Activated CD4-positive, CD25-positive, alpha-beta regulatory T cell treated with anti-CD3 and anti-CD28 coated beads, Interleukin-2, amount 50 U/mL, for 24 hours (primary cell): ENCODE measurements at regions not wholly inside any gene's neighbourhood (a gene's known extent, or its start where the extent isn't known, plus 50 kb on each side); places are given as distances from the start of the nearest gene placed in this dataset.
"Not testable (repeated sequence)": the region's sequence is repeated elsewhere in the genome, so short reads cannot be mapped to it uniquely, and the experiment has no call there.

Source experiments
- ATAC-seq, 2 donors: fragments of 150-1000 bp; cut with Tn5 transposase; one replicate each; pipeline ENCODE4 v1.10.0; 2021; ENCODE audit warnings: mild to moderate bottlenecking in 1 of 2, moderate library complexity in 1 of 2

GRCh38 chr14:23751616-23752015 lies 115.5 kb downstream of the DHRS2 start:
- ATAC-seq, result no peak

GRCh38 chr14:23763394-23763793 lies 127.2 kb downstream of the DHRS2 start:
- no peak for ATAC-seq

- ATAC-seq, result no peak
Measured at GRCh38 chr14:23766737-23767401, 130.7 kb downstream of the DHRS2 start.

GRCh38 chr14:23769221-23769728 lies 133.1 kb downstream of the DHRS2 start:
- ATAC-seq, result not testable (repeated sequence)

- no peak for ATAC-seq
Measured at GRCh38 chr14:23773981-23774380, 137.8 kb downstream of the DHRS2 start.

- ATAC-seq, result no peak
Measured at GRCh38 chr14:23776296-23776695, 140.1 kb downstream of the DHRS2 start.

GRCh38 chr14:23785208-23785607 lies 149.0 kb downstream of the DHRS2 start:
- ATAC-seq, result no peak

GRCh38 chr14:23787436-23787835 lies 151.3 kb downstream of the DHRS2 start:
- no peak for ATAC-seq

GRCh38 chr14:23789696-23790095 lies 153.5 kb downstream of the DHRS2 start:
- ATAC-seq, result no peak

GRCh38 chr14:23793532-23793931 lies 157.4 kb downstream of the DHRS2 start:
- ATAC-seq, result no peak

GRCh38 chr14:23800811-23801210 lies 152.8 kb upstream of the DHRS4 start:
- no peak for ATAC-seq

- ATAC-seq, result no peak
Measured at GRCh38 chr14:23801766-23802165, 151.8 kb upstream of the DHRS4 start.

- ATAC-seq, result no peak
Measured at GRCh38 chr14:23804817-23805216, 148.8 kb upstream of the DHRS4 start.

- ATAC-seq, result no peak
Measured at GRCh38 chr14:23805761-23806160, 147.8 kb upstream of the DHRS4 start.

GRCh38 chr14:23814527-23815256 lies 138.9 kb upstream of the DHRS4 start:
- no peak for ATAC-seq

- ATAC-seq, result no peak
Measured at GRCh38 chr14:23816371-23816770, 137.2 kb upstream of the DHRS4 start.

GRCh38 chr14:23817164-23817767 lies 136.3 kb upstream of the DHRS4 start:
- no peak for ATAC-seq

GRCh38 chr14:23827100-23827892 lies 126.3 kb upstream of the DHRS4 start:
- ATAC-seq, result no peak

GRCh38 chr14:23828001-23828400 lies 125.6 kb upstream of the DHRS4 start:
- ATAC-seq, result no peak

- ATAC-seq, result no peak
Measured at GRCh38 chr14:23828616-23829015, 125.0 kb upstream of the DHRS4 start.

GRCh38 chr14:23829736-23830471 lies 123.7 kb upstream of the DHRS4 start:
- ATAC-seq, result no peak

- no peak for ATAC-seq
Measured at GRCh38 chr14:23831596-23831995, 122.0 kb upstream of the DHRS4 start.
